Chondrocyte (in vitro differentiated cells): ENCODE measurements at regions not wholly inside any gene's neighbourhood (a gene's known extent, or its start where the extent isn't known, plus 50 kb on each side); places are given as distances from the start of the nearest gene placed in this dataset.
"Not testable (repeated sequence)": the region's sequence is repeated elsewhere in the genome, so short reads cannot be mapped to it uniquely, and the experiment has no call there.

Experiments used
- DNase-seq: peaks from one replicate; pipeline ENCODE4 v3.0.0; 2021; ENCODE audit warnings: mixed read lengths, low spot score
- H3K27ac Mint-ChIP-seq: one replicate; pipeline ENCODE4 v1.8.0; 2021; ENCODE audit warnings: mild to moderate bottlenecking, moderate library complexity, mixed read lengths; ENCODE audit not compliant: unreplicated experiment
- H3K27me3 Mint-ChIP-seq: 2 replicates; pipeline ENCODE4 v1.8.0; 2021; ENCODE audit warnings: low read depth, mixed read lengths
- H3K36me3 Mint-ChIP-seq: 2 replicates; pipeline ENCODE4 v1.8.0; 2021; ENCODE audit warnings: low read depth, mixed read lengths
- H3K4me1 Mint-ChIP-seq: 2 replicates; pipeline ENCODE4 v1.8.0; 2021; ENCODE audit warnings: low read depth, mild to moderate bottlenecking, mixed read lengths
- H3K4me3 Mint-ChIP-seq: one replicate; pipeline ENCODE4 v1.8.0; 2021; ENCODE audit warnings: mild to moderate bottlenecking, moderate library complexity, mixed read lengths; ENCODE audit not compliant: unreplicated experiment
- H3K9me3 Mint-ChIP-seq: 2 replicates; pipeline ENCODE4 v1.8.0; 2021; ENCODE audit warnings: low read depth, mixed read lengths
- TF ChIP-seq, protein P1 (sequence below): fragments of 200-600 bp; sonication (generic); IDR thresholded peaks from 2 replicates; pipeline ENCODE4 v1.5.0; 2021; ENCODE audit warnings: antibody characterized with exemption, mild to moderate bottlenecking, moderate library complexity

DNA sequence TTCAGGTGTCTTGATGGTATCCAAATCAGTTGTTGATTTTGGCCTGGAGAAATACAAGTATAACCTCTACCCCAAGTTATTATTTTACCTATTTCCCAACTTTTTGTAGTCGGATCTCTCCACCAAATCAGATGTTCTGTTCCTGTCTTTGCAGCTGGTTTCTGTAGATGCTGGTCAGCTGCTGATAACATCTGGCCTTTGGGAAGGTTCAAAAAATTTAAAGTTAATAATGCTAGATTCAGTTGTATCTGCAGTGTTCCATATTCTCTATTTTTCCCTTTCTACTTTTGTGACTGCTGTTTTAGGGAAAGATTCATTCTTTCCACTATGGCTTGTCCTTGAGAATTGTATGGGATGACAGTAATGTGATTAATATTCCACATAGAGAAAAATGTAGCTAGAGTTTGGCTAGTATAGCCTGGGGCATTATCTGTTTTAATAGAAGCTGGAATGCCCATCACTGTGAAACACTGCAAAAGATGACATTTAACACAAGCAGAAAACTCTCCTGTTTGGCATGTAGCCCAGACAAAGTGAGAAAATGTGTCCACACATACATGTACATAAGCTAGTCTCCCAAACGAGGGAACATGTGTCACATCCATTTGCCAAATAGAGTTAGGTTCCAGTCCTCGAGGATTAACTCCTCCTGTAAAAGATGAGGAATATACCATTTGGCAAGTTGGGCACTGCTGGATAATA is 99.2 kb downstream of the ZNF100 start:
- H3K4me1 Mint-ChIP-seq, H3K27ac Mint-ChIP-seq, DNase-seq, H3K36me3 Mint-ChIP-seq, H3K4me3 Mint-ChIP-seq, H3K27me3 Mint-ChIP-seq: not testable (repeated sequence)
- H3K9me3 Mint-ChIP-seq = peaks cover 60% of the 10 kb centered on the region

DNA sequence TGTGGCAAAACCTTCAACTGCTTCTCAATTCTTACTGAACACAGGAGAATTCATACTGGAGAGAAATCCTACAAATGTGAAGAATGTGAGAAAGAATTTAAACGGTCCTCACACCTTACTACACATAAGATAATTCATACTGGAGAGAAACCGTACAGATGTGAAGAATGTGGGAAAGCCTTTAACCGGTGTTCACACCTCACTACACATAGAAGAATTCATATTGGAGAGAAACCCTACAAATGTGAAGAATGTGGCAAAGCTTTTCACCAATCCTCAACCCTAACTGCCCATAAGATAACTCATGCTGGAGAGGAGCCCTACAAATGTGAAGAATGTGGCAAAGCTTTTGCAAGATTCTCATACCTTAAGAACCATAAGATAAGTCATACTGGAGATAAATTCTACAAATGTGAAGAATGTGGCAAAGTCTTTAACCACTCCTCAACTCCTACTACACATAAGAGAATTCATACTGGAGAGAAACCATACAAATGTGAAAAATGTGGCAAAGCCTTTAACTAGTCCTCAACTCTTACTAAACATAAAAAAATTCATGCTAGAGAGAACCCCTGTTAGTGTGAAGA is 111.7 kb downstream of the ZNF100 start:
- no peak for DNase-seq
- no peaks in the 10 kb centered on the region for H3K4me1 Mint-ChIP-seq
- no peak overlapping the region for H3K27ac Mint-ChIP-seq
- H3K36me3 Mint-ChIP-seq = no peaks in the 10 kb centered on the region
- TF ChIP-seq, protein P1, sequence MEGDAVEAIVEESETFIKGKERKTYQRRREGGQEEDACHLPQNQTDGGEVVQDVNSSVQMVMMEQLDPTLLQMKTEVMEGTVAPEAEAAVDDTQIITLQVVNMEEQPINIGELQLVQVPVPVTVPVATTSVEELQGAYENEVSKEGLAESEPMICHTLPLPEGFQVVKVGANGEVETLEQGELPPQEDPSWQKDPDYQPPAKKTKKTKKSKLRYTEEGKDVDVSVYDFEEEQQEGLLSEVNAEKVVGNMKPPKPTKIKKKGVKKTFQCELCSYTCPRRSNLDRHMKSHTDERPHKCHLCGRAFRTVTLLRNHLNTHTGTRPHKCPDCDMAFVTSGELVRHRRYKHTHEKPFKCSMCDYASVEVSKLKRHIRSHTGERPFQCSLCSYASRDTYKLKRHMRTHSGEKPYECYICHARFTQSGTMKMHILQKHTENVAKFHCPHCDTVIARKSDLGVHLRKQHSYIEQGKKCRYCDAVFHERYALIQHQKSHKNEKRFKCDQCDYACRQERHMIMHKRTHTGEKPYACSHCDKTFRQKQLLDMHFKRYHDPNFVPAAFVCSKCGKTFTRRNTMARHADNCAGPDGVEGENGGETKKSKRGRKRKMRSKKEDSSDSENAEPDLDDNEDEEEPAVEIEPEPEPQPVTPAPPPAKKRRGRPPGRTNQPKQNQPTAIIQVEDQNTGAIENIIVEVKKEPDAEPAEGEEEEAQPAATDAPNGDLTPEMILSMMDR = no peak
- no peak overlapping the region for H3K4me3 Mint-ChIP-seq
- H3K27me3 Mint-ChIP-seq = no peaks in the 10 kb centered on the region
- peaks cover 35% of the 10 kb centered on the region for H3K9me3 Mint-ChIP-seq

DNA sequence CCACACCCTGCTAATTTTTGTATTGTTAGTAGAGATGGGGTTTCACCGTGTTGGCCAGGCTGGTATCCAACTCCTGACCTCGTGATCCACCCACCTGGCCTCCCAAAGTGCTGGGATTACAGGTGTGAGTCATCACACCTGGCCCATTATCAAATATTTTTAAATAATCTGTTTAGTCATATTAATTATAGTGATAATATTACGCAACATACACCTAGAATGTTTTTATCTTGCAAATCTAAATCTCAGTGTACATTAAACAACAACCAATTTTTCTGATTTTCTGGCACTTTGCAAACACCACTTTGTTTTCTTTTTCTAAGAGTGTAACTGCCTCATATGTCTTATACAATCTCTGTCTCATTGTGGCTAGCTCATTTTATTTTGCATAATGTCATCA is 115.9 kb downstream of the ZNF100 start:
- H3K9me3 Mint-ChIP-seq = peaks cover 50% of the 10 kb centered on the region
- not testable (repeated sequence) for H3K4me3 Mint-ChIP-seq, H3K36me3 Mint-ChIP-seq, H3K27ac Mint-ChIP-seq, DNase-seq, H3K4me1 Mint-ChIP-seq, H3K27me3 Mint-ChIP-seq

DNA sequence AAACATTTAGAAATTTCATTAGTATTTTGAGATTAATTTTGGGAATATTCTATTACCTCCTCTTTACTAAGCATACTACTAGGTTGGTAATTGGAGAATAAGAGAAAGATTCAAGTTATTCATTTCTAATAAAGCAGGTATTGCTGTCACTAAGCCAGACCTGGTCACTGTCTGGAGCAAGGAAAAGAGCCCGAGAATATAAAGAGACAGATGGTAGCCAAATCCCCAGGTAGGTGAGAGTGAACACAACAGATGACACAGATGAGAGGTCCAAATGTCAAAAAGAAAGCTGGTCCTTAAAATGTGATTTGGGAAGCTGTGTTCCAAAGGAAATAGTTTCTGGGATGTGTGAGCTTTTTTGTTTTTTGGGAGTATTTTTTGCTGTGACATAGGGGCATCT is 128.6 kb downstream of the ZNF100 start:
- Mint-ChIP-seq H3K27me3 (no peaks in the 10 kb centered on the region), H3K4me3 (no peak overlapping the region), H3K9me3 (peaks cover 52% of the 10 kb centered on the region), H3K36me3 (no peaks in the 10 kb centered on the region), H3K4me1 (no peaks in the 10 kb centered on the region), H3K27ac (no peak overlapping the region)
- DNase-seq = no peak
- TF ChIP-seq, protein P1 = no peak

DNA sequence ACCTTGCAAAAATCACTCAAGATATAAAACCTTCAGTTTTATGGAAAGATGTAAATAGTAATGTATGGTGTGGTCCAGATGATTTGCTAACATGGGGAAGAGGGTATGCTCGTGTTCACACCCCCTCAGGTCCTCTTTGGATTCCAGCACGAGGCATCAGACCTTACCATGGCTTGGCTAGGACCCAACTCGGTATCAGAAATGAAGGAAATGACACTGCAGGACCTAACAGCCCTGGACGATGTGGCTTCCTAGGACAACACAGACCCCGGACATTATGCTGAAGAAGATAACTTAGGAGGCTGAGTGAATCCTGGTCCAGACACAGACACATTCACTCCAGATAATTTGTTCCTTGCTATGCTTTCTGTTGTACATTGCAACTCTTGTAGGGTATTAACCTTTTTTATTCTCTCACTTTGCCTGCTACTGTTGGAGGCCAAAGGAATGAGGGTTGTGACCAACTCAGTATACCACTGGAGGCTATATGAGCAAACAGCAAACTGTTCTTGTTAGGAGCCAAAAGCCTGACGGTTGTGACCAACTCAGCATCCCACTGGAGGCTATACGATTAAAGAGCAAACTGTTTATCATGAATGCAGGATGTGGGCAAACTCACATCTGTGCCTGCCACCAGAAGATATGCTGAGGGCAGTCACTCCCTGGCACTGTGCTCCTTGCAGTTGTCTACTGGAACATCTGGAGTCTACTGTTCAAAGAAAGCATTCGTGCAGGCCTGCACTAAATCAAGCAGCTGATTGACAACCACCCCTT is 121.7 kb downstream of the ZNF429 start:
- Mint-ChIP-seq H3K27ac (no peak overlapping the region), H3K9me3 (peaks cover 56% of the 10 kb centered on the region), H3K36me3 (no peaks in the 10 kb centered on the region), H3K4me3 (no peak overlapping the region), H3K27me3 (no peaks in the 10 kb centered on the region), H3K4me1 (no peaks in the 10 kb centered on the region)
- TF ChIP-seq, protein P1 = no peak
- DNase-seq = no peak

DNA sequence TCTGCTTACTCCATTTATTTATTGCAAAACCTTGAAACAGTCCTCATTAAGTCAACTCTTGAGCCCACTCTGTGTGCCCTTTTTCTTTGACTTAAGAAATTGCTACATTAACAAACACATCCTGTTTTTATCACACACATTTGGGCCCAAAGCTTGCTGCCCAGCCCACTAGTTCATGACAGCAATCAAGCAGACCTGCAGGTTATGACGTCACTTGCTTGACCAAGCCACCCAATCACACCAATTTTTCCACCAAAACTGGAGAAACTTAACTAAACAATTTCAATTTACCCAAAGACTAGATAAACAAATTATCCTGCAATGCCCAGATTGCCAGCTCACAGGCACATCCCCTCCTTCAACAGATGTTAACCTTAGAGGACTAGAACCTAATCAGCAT is 120.7 kb downstream of the ZNF429 start:
- TF ChIP-seq, protein P1 = no peak
- Mint-ChIP-seq H3K4me1 (no peaks in the 10 kb centered on the region), H3K27me3 (no peaks in the 10 kb centered on the region), H3K9me3 (peaks cover 57% of the 10 kb centered on the region), H3K36me3 (no peaks in the 10 kb centered on the region), H3K4me3 (no peak overlapping the region), H3K27ac (no peak overlapping the region)
- no peak for DNase-seq
